PFSK-1 (cell line): ENCODE measurements at regions not wholly inside any gene's neighbourhood (a gene's known extent, or its start where the extent isn't known, plus 50 kb on each side); places are given as distances from the start of the nearest gene placed in this dataset.

ENCODE experiments used
- POLR2AphosphoS5 ChIP-seq: IDR thresholded peaks from 2 replicates; pipeline ENCODE4 v1.6.1; 2012; ENCODE audit warnings: low read depth, mild to moderate bottlenecking, control low read depth, low read length, moderate library complexity
- TAF1 ChIP-seq: IDR thresholded peaks from 2 replicates; pipeline ENCODE4 v1.6.1; 2012; ENCODE audit warnings: low read length, control low read depth, borderline replicate concordance; ENCODE audit not compliant: insufficient read depth

DNA sequence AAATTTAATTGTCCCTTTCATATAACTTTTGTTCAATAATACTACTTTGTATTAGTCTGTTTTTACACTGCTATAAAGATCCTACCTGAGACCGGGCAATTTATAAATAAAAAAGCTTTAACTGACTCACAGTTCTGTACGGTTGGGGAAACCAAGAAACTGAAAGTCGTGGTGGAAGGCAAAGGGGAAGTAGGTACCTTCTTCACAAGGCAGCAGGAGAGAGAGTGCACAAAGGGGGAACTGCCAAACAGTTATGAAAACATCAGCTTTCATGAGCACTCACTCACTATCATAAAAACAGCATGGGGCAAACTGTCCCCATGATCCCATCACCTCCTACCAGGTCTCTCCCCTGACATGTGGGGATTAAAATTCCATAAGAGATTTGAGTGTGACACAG, 1069.0 kb downstream of the FSCB start:
- TF ChIP-seq TAF1 (no peak), POLR2AphosphoS5 (no peak)
